Superior temporal gyrus (tissue), 1 donor: ENCODE measurements at regions not wholly inside any gene's neighbourhood (a gene's known extent, or its start where the extent isn't known, plus 50 kb on each side); places are given as distances from the start of the nearest gene placed in this dataset.
"Not testable (repeated sequence)": the region's sequence is repeated elsewhere in the genome, so short reads cannot be mapped to it uniquely, and the experiment has no call there.

Experiments used
- DNase-seq: peaks from one replicate; pipeline ENCODE4 v3.0.0-alpha.2; 2016; ENCODE audit errors: extremely low spot score

DNA sequence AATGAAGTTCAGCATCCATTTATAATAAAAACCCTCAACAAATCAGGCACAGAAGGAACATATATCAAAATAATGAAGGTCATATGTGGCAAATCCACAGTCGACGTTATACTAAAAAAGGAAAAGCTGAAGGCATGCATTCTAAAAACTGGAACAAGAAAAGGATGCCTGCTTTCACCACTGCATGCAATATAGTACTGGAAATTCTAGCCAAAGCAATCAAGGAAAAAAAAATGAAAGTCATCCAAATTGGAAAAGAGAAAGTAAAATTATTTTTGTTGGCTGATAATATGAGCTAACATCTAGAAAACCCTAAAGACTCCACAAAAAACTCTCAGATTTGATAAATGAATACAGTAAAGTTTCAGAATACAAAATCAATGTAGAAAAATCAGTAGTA lies 1123.2 kb downstream of the TBL1XR1 start:
- no peak for DNase-seq

DNA sequence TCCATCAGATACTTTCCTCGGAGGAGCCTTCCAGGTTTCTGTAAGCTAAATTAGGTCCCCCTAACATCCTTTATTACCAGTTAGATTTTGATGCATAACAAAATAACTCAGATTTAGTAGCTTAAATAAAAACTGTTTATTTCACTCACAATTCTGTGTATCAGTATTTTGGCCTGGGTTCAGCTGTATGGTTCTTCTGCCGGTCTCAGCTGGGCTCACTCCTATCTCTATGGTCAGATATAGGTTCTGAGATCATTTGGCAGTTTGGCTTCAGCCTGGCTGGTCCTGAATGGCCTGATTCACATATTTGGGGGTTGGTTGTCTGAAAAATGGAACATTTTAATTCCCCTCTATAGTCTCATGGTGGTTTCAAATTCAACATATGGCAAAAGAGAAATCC lies 1125.3 kb downstream of the TBL1XR1 start:
- DNase-seq, result no peak

DNA sequence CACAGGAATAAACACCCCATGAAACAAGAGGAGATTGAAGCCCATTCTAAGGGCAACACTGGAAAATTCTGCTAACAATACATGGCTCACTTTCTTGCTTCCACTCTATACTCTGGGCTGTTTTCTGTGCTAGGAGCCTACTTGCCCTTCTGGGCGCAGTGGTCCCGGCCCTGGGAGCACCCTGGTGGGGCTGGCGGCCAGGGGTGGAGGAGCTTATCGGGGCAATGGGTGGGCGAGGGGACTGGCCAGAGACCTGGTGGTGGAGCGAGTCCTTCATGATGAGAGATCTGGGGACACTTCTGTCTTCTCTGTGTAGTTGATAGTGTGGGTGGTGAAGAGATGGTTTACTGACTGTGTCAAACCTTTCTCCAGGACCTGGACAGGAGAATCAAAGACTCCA lies 1128.5 kb downstream of the TBL1XR1 start:
- no peak for DNase-seq

DNA sequence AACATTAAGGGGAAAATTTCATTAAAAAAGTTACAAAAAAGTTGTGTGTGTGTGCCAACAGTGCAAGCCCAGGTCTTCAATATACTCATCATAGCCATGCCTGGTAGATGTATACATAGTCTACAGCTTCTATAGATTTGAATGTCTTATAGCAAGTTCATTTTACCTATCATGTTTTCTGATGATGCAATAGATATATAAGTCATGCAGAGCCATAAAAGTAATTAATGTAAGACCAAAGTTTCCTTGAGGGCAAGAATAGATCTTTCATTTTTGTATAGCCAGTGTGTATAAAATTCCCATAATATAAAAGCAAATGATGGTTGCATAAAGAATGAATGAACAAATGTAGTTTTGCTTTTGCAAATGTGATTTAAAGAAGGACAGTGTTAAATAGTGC lies 1138.4 kb downstream of the TBL1XR1 start:
- no peak for DNase-seq

DNA sequence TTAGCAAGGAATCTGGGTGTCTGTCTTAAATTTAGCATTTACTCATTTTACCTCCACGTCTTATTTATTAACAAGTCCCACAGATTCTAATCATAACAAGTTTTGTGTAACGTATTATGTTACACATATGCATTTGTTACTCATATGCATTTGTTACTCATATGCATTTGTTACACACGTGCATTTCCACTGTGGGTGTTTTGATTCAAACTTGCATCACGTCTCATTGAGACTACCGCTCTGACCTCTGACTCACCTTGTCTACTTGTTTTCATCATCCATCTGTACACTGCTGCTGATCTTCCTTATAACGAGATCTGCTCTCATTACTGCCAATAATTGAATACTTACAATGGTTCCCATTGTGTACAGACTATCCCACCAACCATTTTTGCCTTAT lies 1141.4 kb downstream of the TBL1XR1 start:
- DNase-seq, result no peak

DNA sequence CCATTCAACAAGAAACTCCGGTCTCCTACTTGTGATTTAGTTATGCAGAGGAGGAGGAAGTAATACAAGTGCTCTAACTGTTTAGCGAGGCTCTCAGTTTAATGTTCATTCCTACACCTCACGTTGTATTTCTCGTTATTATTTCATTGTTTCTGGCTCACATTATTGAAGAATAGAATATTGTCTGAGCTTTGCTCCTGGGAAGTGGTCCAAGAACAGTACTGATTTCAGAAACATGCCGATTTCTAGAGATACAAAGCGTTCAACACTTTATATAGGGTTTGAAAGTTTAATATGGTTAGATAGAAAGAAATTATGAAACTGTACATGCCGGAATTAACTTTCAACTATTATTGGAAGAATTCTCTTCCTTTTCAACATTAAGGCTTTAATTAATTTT lies 1145.5 kb downstream of the TBL1XR1 start:
- DNase-seq, result no peak

DNA sequence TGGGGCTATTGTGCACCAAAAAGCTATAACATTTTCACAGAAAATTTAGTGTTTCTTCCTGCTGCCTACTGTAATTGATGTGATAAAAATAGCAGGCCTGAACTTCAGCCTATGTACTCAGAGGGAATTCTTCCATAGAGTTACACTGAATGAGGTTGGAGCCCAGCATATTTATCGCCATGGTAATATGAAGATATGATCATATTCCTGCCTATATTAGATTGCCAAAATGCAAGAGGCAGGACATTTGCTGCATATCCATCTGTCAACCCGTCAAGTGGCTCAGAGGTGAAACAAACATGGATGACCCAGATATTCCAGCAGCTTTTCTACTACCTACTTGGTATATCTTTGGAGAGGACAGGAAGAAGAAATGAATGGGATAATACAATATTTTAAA lies 1150.6 kb downstream of the TBL1XR1 start:
- no peak for DNase-seq

DNA sequence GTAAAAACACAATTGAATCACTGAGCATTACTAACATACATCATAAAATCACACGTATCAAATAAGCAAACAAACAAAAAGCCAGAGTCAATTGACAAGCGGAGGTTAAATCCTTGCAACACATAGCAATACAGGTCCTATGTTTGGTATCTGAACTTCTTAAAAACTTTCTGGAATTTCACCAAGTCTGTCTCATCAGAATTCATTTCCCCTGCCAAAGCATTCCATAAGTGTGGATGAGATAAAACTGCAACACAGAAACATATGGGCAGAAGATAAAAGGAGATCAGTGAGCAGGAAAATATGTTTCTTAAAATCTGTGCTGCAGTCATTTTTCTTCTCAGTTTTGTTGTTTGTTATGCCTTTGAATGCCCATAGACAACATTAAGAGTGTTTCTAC lies 1155.5 kb downstream of the TBL1XR1 start:
- peak; percentile 46 for DNase-seq

DNA sequence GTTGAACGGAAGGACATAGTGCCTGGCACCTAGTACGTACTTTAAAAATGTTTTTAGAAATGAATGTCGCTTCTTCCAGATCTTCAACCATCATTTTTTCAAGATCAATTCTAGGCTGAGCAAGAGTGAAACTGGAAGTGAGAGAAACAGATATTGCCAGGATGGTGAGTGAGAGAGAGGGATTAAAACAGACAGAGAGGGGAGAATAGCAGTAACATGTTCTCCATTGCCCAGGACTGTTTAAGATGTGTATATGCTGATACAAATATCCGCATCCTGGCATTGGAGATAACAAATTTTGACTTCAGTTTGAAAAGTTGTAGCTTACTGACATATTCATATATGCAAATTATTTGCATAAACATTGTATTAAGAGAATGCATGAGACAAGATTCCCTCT lies 1156.1 kb downstream of the TBL1XR1 start:
- no peak for DNase-seq

DNA sequence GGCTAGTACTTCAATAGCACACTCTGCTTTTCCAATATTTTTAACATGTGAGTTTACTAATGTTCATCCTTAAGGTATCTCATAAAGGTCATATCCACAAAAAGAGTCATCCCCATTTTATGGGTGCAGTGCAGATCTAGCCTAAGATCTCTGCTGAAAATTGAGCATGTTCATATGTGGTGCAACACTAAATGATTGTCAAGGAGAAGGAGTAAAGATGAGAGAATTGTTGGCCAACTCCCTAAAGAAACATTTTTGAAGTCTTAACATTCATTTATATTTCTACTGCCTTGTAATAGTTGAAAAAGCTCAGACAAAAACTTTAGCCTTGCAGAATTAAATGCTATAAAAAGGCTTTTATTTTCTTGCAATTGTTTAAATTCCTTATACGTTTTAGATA lies 1159.6 kb downstream of the TBL1XR1 start:
- no peak for DNase-seq

DNA sequence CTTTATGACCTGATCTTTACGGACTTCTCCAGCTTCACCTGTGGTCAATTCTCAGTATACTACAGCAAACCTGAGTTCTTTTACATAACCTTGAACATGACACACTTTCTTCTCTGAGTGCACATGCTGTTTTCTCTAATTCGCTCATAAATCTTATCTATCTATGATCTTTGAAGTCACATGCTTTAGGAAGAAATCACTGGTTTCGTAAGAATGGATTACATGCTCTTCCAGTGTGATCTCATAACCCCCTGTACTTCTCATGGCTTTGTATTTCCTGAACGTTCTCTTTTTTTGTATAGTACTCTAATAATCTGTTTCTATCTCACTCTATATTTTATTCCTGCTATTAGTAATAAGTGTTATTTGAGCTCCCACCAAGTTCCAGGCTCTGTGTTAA lies 1165.2 kb downstream of the TBL1XR1 start:
- DNase-seq, result no peak

DNA sequence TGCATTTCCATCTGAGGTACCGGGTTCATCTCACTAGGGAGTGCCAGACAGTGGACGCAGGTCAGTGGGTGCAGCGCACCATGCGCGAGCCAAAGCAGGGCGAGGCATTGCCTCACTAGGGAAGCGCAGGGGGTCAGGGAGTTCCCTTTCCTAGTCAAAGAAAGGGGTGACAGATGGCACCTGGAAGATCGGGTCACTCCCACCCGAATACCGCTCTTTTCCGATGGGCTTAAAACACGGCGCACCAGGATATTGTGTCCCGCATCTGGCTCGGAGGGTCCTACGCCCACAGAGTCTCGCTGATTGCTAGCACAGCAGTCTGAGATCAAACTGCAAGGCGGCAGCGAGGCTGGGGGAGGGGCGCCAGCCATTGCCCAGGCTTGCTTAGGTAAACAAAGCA lies 1157.1 kb downstream of the NAALADL2 start:
- not testable (repeated sequence) for DNase-seq

DNA sequence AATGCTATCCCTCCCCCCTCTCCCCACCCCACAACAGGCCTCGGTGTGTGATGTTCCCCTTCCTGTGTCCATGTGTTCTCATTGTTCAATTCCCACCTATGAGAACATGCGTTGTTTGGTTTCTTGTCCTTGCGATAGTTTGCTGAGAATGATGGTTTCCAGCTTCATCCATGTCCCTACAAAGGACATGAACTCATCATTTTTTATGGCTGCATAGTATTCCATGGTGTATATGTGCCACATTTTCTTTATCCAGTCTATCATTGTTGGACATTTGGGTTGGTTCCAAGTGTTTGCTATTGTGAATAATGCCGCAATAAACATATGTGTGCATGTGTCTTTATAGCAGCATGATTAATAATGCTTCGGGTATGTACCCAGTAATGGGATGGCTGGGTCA lies 1156.1 kb downstream of the NAALADL2 start:
- not testable (repeated sequence) for DNase-seq

DNA sequence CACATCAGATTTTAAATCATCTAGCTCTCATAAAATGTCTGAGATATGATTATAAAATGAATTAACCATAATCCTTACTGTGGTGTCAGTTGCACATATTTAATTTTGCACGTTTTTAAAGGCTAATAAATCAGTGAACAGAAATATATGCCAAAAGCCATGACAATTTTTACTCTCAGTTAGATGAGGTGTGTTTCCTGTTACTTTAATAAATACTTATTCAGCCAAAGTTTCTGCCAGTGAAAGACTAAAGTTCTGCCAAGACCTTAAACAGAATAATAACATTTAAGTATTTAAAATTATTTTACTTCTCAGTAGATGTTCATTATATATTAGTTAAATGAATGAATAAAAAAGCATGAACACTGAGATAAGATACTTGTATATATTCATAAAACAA lies 1150.1 kb downstream of the NAALADL2 start:
- no peak for DNase-seq

DNA sequence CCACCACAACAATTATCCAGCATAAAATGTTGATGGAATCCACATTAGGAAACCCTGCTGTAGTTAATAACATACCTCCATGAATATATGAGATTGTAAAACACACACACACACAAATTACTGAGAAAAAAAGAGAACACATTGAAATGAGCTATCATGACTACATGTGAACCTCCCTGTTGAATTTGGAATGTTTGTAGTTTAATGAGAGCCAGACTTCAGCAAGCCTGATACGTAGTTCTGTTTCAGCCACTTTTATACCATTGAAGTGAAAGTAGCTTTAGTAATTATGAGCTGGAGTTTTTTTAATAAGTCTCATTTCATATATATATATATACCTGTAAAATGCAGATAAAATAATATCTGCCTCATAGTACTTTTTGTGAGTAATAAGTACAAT lies 1146.4 kb downstream of the NAALADL2 start:
- DNase-seq, result no peak

DNA sequence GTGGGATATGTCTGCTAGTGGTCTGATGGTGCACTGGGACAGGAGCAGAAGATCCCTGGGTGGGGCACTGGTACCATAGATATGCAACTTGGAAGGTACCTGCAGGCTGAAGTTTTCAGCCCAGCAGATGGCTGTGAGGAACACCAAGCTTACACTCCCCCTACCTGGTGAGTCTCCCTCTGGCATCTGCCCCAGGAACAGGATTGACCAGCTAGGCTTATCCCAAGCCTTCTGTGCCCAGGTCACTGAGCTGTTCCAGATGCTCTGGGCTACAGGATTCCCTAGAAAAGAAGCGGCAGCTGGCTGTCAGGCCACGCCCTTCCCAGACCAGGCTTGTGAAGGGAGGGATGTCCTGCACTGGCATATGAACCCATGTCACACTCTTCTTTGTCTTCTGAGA lies 1130.0 kb downstream of the NAALADL2 start:
- DNase-seq, result no peak

DNA sequence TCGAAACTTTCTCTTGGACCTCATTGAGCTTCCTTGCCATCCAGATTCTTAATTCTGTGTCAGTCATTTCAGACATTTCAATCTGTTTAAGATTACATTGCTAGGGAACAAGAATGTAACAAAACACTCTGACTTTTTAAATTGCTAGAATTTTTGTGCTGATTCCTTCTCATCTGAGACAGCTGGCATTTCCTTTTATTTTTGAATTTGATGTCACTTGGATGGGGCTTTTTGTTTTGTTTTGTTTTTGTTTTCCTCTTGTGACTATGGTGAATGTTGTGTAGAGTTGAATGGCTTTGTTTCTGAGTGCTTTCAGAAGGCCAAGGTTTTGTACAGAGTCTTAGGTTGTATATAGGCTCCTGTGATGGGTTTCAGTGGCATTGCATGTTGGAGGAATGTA lies 1129.3 kb downstream of the NAALADL2 start:
- DNase-seq, result no peak

DNA sequence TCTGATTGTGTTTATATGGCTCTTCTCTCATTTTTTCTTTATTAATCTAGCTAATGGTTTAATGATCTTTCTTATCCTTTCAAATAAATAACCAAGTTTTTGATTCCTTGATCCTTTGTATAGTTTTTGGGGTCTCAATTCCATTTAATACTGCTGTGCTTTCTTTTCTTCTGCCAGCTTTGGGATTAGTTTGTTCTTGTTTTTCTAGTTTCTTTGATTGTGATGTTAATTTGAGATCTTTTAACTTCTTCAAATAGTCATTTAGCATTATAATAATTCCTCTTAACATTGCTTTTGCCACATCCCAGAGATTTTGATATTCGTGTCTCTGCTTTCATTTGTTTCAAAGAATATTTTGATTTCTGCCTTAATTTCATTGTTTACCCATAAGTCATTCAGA lies 1126.6 kb downstream of the NAALADL2 start:
- no peak for DNase-seq

DNA sequence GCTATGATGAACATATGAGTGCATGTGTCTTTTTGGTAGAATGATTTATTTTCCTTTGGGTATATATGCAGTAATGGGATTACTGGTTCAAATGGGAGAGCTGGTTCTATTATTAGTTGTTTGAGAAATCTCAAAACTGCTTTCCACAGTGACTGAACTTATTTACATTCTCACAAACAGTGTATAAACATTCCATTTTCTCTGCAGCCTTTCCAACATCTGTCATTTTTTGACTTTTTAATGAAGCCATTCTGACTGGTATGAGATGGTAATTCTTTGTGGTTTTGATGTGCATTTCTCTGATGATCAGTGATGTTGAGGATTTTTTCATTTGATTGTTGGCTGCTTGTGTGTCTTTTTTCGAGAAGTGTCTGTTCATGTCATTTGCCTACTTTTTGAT lies 1124.2 kb downstream of the NAALADL2 start:
- DNase-seq, result no peak

DNA sequence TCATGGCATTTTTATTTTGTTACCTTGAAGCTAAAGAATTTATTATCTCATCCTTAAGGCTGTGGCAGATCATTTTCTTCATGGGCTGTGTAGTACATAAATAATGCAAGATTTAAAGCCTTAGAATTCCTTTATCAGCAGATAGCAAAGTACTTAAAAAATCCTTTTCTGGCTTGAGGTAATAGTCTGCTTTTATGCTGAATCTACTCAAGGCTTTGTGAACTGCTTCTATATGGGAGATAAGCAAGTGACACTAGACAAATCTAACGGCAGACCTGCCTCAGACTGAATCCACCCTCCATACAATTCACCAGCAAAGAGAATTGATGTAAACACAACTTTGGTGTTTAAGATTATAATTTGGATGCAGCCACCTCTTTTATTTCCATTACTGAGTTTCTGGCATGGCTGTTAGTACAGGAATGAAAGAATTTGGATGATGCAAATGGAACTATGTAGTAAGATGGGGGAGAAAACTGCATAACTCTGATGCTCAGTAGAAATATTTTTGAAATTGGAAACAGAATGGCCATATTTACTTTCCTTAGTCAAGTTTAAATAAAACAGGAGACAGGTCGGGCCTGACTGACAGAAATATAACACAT lies 1121.5 kb downstream of the NAALADL2 start:
- no peak for DNase-seq

DNA sequence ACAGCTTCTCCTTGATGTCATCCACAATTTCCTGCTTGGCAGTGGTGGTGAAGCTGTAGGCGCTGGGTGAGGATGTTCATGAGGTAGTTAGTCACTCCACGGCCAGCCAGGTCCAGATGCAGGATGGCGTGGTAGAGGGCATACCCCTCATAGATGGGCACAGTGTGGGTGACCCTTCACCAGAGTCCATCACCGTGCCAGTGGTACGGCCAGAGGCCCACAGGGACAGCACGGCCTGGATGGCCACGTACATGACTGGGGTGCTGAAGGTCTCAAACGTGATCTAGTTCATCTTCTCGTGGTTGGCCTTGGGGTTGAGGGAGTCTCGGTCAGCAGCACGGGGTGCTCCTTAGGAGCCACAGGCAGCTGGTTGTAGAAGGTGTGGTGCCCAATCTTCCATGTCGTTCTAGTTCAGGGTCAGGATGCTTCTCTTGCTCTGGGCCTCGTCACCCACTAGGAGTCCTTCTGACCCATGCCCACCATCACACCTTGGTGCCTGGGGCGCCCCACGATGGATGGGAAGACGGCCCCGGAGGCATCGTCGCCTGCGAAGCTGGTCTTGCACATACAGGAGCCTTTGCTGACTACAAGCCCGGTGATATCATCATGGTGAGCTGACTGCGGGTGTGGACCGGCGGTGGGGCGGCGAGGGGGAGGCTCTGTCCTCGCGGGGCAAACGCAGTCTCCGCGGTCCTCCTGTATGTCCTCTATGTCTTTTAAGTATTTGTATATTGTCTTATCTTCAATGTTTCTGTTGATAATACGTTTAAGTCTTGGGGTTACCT lies 1119.0 kb downstream of the NAALADL2 start:
- DNase-seq, result no peak

DNA sequence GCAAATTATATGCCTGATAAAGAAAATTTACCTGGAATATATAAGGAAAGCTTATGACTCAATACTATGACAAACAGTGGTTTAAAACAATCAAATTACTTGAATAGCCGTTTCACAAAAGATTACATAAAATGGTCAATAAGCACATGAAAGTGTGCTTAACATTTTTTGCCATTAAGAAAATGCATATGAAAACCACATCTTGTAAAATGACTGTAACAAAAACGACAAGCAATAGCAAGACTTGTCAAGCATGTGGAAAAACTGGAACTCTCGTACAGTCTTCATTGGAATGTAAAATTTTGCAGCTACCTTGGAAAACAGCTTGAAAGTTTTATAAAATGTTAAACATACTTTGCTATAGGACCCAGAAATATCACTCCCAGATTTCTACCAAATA lies 1110.3 kb downstream of the NAALADL2 start:
- DNase-seq, result no peak

DNA sequence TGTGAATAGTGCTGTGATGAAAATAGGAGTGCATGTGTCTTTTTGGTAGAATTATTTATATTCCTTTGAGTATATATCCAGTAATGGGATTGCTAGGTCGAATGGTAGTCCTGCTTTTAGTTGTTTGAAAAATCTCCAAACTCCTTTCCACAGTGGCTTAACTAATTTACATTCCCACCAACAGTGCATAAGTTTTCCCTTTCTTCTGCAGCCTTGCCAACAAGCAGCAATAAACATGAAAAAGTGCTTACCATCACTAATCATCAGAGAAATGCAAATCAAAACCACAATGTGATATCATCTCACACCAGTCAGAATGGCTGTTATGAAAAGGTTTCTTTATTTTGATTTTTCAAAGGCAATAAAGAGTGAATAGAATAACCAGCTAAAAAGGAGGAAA lies 1105.9 kb downstream of the NAALADL2 start:
- DNase-seq, result no peak

DNA sequence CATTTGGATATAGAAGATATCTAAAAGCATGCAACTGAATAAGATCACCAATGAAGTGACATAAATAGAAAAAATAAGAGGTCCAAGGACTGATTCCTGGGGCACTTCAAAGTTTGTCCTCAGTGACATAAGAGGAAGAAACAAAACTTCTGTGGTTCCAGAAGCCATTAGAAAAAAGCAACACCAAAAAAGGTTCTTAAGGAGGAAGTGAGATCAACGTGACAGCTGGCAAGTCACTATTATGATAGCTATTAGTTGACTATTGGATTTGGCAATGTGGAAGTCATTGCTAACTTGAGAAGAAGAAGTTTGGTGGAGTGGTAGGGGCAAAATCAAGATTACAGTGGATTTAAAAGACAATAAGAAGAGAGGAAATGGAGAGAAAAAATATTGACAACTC lies 1098.3 kb downstream of the NAALADL2 start:
- no peak for DNase-seq
